OCI-LY7 (cell line): ENCODE measurements at regions not wholly inside any gene's neighbourhood (a gene's known extent, or its start where the extent isn't known, plus 50 kb on each side); places are given as distances from the start of the nearest gene placed in this dataset.

ENCODE experiments used
- CTCF ChIP-seq: fragments of 200-600 bp; sonication (generic); conservative IDR thresholded peaks from 2 replicates; pipeline ENCODE4 v1.5.1; 2014; ENCODE audit warnings: mild to moderate bottlenecking, antibody characterized with exemption, low read length, moderate library complexity, mixed read lengths
- EZH2phosphoT487 ChIP-seq: fragments of 200-600 bp; sonication (generic); IDR thresholded peaks from 2 replicates; pipeline ENCODE4 v1.6.1; 2018; ENCODE audit warnings: low read depth, borderline replicate concordance, mild to moderate bottlenecking, mixed run types, antibody characterized with exemption, low read length, moderate library complexity, mixed read lengths

GRCh38 chr11:109597336-109597735 is 175.3 kb downstream of the C11orf87 start:
- TF ChIP-seq CTCF (no peak), EZH2phosphoT487 (no peak)
